Neural cell (in vitro differentiated cells): ENCODE measurements at regions not wholly inside any gene's neighbourhood (a gene's known extent, or its start where the extent isn't known, plus 50 kb on each side); places are given as distances from the start of the nearest gene placed in this dataset.

Experiments used
- CTCF ChIP-seq: fragments of 450-650 bp; IDR thresholded peaks from 2 replicates; pipeline ENCODE4 v1.5.1; 2014; ENCODE audit warnings: antibody characterized with exemption, mild to moderate bottlenecking, moderate library complexity; ENCODE audit not compliant: poor library complexity, severe bottlenecking
- EZH2 ChIP-seq: fragments of 200-600, 300-800 bp; shearing (Covaris generic), sonication (generic); IDR thresholded peaks from 2 replicates; pipeline ENCODE4 v1.6.1; 2014; ENCODE audit warnings: antibody characterized with exemption, low read length, borderline replicate concordance, mild to moderate bottlenecking; ENCODE audit not compliant: insufficient read depth, poor library complexity, severe bottlenecking
- MXI1 ChIP-seq: fragments of 450-650 bp; conservative IDR thresholded peaks from 2 replicates; pipeline ENCODE4 v1.6.1; 2014; ENCODE audit warnings: antibody characterized with exemption, mild to moderate bottlenecking; ENCODE audit not compliant: poor library complexity, severe bottlenecking

- no peak for TF ChIP-seq CTCF
- no peak for TF ChIP-seq MXI1
- no peak for TF ChIP-seq EZH2
These were observed 230.8 kb downstream of the ABCC12 start for GRCh38 chr16:47924950-47925349.
